ENCODE measurements at regions not wholly inside any gene's neighbourhood (a gene's known extent, or its start where the extent isn't known, plus 50 kb on each side); places are given as distances from the start of the nearest gene placed in this dataset.

GRCh38 chr3:36656873-36657272 lies 107.5 kb downstream of the DCLK3 start:
- no peak for TF ChIP-seq CTCF (IDR thresholded peaks at IDR 0.05; ENCODE audit: control insufficient read depth, insufficient read depth, low read depth, low read length, missing control alignments)

GRCh38 chr3:36653095-36653494 lies 111.3 kb downstream of the DCLK3 start:
- TF ChIP-seq CTCF (IDR thresholded peaks at IDR 0.05; ENCODE audit: control insufficient read depth, insufficient read depth, low read depth, low read length, missing control alignments): no peak
- H3K4me3 ChIP-seq (ENCODE audit: control insufficient read depth, low read depth, low read length): no peak overlapping the region
- DNase-seq (ENCODE audit: low read depth): no peak

More at GRCh38 chr3:36656873-36657272, 107.5 kb downstream of the DCLK3 start:
- H3K4me3 ChIP-seq (ENCODE audit: control insufficient read depth, low read depth, low read length): no peak overlapping the region
- DNase-seq (ENCODE audit: low read depth): no peak

GRCh38 chr3:36652104-36652503 lies 112.2 kb downstream of the DCLK3 start:
- no peak overlapping the region for H3K4me3 ChIP-seq (ENCODE audit: control insufficient read depth, low read depth, low read length)
- TF ChIP-seq CTCF (IDR thresholded peaks at IDR 0.05; ENCODE audit: control insufficient read depth, insufficient read depth, low read depth, low read length, missing control alignments): no peak
- DNase-seq (ENCODE audit: low read depth): no peak

- DNase-seq (ENCODE audit: low read depth): no peak
- no peak for TF ChIP-seq CTCF (IDR thresholded peaks at IDR 0.05; ENCODE audit: control insufficient read depth, insufficient read depth, low read depth, low read length, missing control alignments)
- no peak overlapping the region for H3K4me3 ChIP-seq (ENCODE audit: control insufficient read depth, low read depth, low read length)
Observed at GRCh38 chr3:36650271-36650671, 114.1 kb downstream of the DCLK3 start.

GRCh38 chr3:36649125-36649524 lies 115.2 kb downstream of the DCLK3 start:
- H3K4me3 ChIP-seq (ENCODE audit: control insufficient read depth, low read depth, low read length): no peak overlapping the region
- no peak for TF ChIP-seq CTCF (IDR thresholded peaks at IDR 0.05; ENCODE audit: control insufficient read depth, insufficient read depth, low read depth, low read length, missing control alignments)
- DNase-seq (ENCODE audit: low read depth): no peak

GRCh38 chr3:36648241-36649034 lies 115.9 kb downstream of the DCLK3 start:
- peak; percentile 94 for DNase-seq (ENCODE audit: low read depth)
- TF ChIP-seq CTCF (IDR thresholded peaks at IDR 0.05; ENCODE audit: control insufficient read depth, insufficient read depth, low read depth, low read length, missing control alignments): no peak
- H3K4me3 ChIP-seq (ENCODE audit: control insufficient read depth, low read depth, low read length): no peak overlapping the region
